Fibroblast of the conjunctiva (primary cell): ENCODE measurements at regions not wholly inside any gene's neighbourhood (a gene's known extent, or its start where the extent isn't known, plus 50 kb on each side); places are given as distances from the start of the nearest gene placed in this dataset.
"Not testable (repeated sequence)": the region's sequence is repeated elsewhere in the genome, so short reads cannot be mapped to it uniquely, and the experiment has no call there.

ENCODE experiments used
- DNase-seq: peaks from one replicate; pipeline ENCODE4 v3.0.0-alpha.2; 2010; ENCODE audit warnings: low read depth

GRCh38 chr18:30451981-30452380 is 590.6 kb downstream of the DSC3 start:
- no peak for DNase-seq

- DNase-seq = no peak
Measured at GRCh38 chr18:30450927-30451326, 591.6 kb downstream of the DSC3 start.

GRCh38 chr18:30446605-30447004 is 595.9 kb downstream of the DSC3 start:
- DNase-seq = no peak

GRCh38 chr18:30444544-30444943 is 598.0 kb downstream of the DSC3 start:
- no peak for DNase-seq

DNA sequence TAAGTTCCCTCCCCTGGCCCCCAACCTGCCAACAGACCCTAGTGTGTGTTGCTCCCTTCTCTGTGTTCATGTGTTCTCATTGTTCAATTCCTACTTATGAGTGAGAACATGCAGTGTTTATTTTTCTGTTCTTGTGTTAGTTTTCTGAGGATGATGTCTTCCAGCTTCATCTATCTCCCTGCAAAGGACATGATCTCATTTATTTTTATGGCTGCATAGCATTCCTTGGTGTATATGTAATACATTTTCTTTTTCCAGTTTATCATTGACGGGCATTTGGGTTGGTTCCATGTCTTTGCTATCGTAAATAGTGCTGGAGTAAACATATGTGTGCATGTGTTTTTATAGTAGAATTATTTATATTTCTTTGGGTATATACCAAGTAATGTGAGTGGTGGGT is 602.2 kb downstream of the DSC3 start:
- no peak for DNase-seq

DNA sequence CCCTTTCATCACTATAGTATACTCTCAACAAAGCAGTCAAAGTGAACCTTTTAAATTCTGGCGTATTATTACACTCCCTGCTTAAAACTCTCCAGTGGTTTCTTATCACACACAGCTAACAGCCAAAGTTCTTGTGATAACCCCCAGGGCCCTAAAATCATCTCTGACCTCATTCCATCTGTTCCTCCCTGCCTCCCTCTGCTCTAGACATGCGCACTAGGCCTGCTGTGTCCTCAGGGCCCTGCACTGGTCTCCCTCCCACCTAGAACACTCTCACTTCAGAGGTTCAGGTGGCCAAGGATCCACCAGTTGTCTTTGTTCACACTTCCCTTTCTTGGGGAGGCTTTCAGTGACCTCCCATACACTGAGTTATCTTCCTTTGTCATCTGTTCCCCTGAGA is 603.4 kb downstream of the DSC3 start:
- DNase-seq = no peak

DNA sequence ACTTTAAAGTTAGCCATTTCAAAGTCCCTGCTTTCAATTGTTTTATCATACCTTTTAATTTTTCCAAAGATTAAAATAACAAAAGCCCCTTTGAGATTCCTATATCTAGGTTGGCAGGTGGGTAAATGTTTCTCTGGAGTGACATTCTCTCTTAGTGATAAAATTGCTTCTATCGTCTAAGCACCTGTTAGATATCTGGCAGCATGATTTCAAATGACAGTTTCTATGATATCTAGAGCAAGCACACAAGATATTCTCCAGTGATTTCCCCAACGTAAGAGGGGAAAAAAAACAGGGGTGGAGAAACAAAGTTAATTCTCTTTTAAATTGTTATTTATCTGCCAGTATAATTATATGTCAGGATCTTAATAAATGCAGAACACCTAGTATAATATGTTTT is 610.2 kb downstream of the DSC3 start:
- DNase-seq = no peak

DNA sequence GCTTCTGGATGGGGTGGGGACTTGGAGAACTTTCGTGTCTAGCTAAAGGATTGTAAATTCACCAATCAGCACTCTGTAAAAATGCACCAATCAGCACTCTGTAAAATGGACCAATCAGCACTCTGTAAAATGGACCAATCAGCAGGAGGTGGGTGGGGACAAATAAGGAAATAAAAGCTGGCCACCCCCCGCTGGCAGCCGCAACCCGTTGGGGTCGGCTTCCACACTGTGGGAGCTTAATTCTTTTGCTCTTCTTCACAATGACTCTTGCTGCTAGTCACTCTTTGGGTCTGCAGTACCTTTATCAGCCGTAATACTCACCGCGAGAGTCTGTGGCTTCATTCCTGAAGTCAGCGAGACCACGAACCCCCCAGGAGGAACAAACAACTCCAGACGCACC is 623.1 kb downstream of the DSC3 start:
- DNase-seq = not testable (repeated sequence)

GRCh38 chr18:30415903-30416302 is 626.6 kb downstream of the DSC3 start:
- DNase-seq = no peak

- DNase-seq = no peak
Measured at GRCh38 chr18:30409120-30409519, 633.4 kb downstream of the DSC3 start.

DNA sequence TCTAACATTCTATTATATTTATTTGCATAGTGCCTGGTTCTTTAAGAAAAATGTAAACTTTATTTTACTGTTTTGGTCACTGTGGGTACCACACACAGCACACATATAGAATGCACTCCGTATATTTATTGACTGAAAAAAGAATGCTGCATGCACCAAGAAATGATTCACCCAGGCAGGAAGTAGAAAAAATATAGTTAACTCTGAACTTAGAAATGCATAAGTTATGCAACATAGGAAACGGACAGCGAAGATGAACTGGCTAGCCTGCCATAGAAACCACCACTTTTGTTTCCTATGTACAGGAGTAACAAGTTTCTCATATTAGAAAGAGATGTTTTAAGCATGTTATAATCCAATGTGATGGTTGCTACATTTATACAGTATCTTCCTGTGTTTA is 635.8 kb downstream of the DSC3 start:
- no peak for DNase-seq

DNA sequence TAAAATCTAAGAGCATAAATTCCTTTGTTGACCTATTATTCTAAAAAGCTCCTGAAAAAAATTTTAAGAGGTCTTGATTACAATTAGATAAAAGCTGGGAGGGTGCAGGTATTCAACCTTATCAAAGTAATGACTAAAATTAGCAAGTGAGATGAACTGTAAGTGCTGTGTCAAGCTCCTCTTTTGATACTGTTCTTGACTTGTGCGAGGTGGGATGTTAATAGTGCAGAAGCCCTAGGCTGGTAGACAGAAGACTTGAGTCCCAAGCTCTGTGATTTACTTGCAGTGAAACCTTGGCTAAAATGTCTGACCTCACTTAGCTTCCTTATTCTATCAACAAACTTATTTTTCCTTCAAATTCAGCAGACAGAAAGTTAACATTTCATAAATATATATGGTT is 637.5 kb downstream of the DSC3 start:
- DNase-seq = no peak

GRCh38 chr18:30404422-30404821 is 638.1 kb downstream of the DSC3 start:
- no peak for DNase-seq

DNA sequence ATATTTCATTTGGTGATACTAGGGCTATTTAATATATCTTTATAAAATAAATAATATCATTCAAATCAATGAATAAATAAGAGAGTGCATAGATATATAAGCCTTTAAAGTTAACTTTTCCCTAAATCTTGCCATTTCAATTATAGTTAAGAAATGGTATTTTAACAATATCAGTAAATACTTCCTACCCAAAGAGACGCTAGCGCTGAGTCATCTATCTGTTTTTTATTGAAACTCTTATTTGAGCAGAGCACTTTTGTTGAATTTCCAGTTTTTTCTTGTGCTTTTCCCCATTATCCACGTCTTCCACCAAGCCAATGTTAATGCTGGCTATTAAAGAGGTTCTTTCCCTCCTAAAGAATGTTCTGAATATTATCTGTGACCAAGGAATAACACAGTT is 639.3 kb downstream of the DSC3 start:
- DNase-seq = no peak

DNA sequence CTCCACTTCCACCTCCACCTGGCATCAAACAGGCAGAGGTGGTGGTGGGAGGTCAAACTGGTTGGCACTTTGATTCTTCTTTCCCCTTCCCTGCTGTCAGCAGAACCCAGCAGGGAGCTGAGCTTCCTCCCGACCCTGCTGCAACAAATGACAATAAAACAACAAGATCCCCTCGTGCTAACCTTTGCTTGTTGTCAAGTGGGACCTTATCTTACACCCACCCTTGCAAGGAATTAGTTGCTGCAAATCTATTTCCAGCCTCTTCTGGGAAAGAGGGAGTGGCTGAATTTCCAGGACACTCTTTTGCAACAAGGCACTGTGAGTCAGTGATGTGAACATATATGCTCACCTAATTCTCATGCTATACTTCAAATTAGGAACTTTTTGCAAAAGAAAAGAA is 655.1 kb downstream of the DSC3 start:
- DNase-seq = no peak

DNA sequence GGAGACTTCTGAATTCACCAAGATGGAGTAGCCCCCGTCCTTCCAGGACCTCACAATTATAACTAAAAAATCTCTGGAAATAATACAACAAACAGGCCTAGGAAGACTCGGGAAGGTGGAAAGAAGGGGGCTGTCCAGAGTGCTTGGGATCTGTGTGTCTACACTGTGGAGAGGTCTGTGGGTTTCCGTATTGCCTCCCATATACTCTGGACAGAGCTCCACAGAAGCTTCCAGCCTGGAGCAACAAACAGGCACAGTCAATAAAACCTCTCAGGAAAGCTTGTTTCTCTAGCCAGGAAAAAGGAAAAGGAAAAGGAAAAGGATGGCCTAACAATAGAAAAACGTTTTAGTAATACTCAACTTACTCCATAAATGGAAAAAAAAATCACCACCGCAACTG is 655.9 kb downstream of the DSC3 start:
- DNase-seq = no peak

DNA sequence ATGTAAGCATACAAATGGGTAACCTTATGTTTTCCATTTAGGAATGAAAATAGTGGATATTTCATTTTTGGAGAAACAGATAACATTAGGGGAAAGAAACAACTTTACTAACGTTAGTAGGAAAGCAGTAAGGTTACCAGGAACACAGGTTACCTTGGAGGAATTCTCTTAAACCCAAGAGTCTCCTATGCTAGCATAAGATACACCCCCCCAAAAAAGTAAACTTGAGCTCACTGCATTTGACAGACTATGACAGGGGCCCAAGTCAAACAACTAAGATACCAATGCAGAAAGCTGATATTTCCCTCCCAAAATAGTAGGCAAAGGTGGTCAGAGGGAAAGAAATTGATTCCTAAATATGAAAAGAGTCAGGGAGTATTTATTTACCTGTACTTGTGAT is 656.9 kb downstream of the DSC3 start:
- no peak for DNase-seq

- no peak for DNase-seq
Measured at GRCh38 chr18:30381826-30382225, 660.7 kb downstream of the DSC3 start.

- no peak for DNase-seq
Measured at GRCh38 chr18:30378097-30378496, 664.4 kb downstream of the DSC3 start.

- no peak for DNase-seq
Measured at GRCh38 chr18:30376515-30376914, 666.0 kb downstream of the DSC3 start.

DNA sequence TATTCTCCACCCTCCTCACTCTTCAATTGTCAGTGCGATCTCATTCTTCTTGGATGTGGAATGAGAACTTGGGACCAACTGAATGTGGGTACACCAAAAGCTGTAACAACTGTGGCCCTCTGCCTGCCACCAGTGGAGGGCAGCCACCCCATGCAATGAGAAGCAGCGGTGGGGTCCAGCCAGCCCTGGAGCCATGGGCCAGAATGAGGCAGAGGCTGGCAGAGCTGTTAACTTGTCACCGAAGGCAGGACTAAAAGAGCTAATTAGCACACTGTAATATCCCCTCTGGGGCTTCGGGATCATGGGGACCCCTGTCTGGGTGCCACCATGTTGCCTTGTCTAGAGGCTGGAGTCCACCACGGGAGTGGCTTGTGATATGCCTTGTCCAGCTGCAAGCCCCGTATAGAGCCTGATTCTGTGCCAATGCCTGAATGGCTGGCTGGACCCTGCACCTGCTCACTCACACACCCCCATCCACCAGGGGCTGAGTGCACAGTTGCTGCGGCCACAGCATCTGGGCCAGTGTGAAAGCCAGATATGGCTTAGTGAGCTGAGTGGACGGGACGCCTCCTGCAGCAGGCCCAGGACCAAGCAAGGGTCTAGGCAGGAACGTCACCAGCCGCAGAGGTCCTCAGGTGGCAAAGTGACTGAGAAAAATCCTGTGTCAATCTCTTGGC is 680.5 kb downstream of the DSC3 start:
- no peak for DNase-seq

DNA sequence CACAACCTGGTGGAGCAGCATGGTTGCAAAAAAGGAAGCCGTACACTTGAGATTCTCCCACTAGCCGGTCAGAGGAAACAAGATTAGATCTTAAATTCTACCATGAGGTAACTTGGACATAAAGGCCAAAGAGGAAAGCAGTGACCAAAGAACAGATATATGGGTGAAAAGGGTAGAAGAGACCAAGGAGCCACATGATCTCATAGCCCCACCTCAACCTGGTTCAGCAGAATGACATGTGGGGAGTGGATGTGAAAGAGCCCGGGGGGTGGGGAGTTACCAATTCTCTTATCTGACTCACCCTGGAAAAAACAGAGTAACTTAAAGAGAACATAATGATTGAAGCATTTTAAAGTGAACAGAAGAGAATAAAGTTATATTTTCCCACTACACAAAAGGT is 683.0 kb downstream of the DSC3 start:
- DNase-seq = no peak

GRCh38 chr18:30358555-30358954 is 684.0 kb downstream of the DSC3 start:
- DNase-seq = no peak

DNA sequence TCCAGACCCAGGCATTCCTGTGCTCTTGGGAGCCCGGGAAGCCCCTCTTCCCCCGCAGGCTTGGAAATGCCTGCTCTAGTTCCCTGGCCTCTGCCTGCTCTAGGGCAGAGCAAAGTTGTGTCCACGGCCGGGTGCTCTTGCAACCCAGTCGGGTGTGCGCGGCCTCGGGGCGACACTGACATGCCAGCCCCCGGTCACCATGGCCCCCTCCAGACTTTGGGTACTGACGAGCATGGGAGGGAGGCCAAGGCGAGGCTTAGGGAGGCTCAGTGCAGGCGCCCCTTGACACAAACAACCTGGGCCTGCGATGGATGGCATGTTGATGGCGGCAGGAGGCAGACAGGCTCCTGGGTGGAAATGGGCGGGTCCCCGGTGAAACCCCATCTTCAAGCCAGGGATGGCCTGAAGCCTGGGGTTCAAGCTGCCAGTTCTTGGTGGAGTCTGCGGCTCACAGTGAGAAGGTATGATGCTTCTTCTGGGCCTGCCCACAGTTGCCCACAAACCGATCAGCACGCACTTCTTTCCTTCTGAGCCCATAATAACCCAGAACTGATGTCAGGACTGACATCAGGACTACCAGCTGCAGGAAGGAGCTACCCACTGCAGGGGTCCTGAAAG is 689.9 kb downstream of the DSC3 start:
- no peak for DNase-seq
